Neural progenitor cell (in vitro differentiated cells): ENCODE measurements at regions not wholly inside any gene's neighbourhood (a gene's known extent, or its start where the extent isn't known, plus 50 kb on each side); places are given as distances from the start of the nearest gene placed in this dataset.

Experiments
- DNase-seq: peaks from one replicate; pipeline ENCODE4 v3.0.0-alpha.2; 2016; ENCODE audit warnings: low spot score
- H2AFZ ChIP-seq: fragments of 200-600 bp; sonication (generic); replicated peaks from 2 replicates; pipeline ENCODE4 v1.6.1; 2016; ENCODE audit warnings: antibody characterized with exemption
- H3F3A ChIP-seq: fragments of 200-600 bp; sonication (generic); 2 replicates; pipeline ENCODE4 v1.6.1; 2016; ENCODE audit warnings: antibody characterized with exemption, low read depth
- H3K27ac ChIP-seq: fragments of 200-600 bp; sonication (generic); 2 replicates; pipeline ENCODE4 v1.5.1; 2016; ENCODE audit warnings: mild to moderate bottlenecking
- H3K27me3 ChIP-seq: fragments of 200-600 bp; sonication (generic); 2 replicates; pipeline ENCODE4 v1.6.1; 2016; ENCODE audit warnings: mild to moderate bottlenecking, moderate library complexity
- H3K36me3 ChIP-seq: fragments of 200-600 bp; sonication (generic); 2 replicates; pipeline ENCODE4 v1.5.1; 2016
- H3K4me1 ChIP-seq: fragments of 200-600 bp; sonication (generic); 2 replicates; pipeline ENCODE4 v1.6.1; 2016; ENCODE audit warnings: mixed run types
- H3K4me2 ChIP-seq: fragments of 200-600 bp; sonication (generic); 2 replicates; pipeline ENCODE4 v1.6.1; 2016
- H3K4me3 ChIP-seq: fragments of 200-600 bp; sonication (generic); 2 replicates; pipeline ENCODE4 v1.5.1; 2016
- H3K79me2 ChIP-seq: fragments of 200-600 bp; sonication (generic); 2 replicates; pipeline ENCODE4 v1.6.1; 2016; ENCODE audit warnings: low read depth
- H3K9ac ChIP-seq: fragments of 200-600 bp; sonication (generic); 2 replicates; pipeline ENCODE4 v1.6.1; 2016
- H3K9me3 ChIP-seq: fragments of 200-600 bp; sonication (generic); 2 replicates; pipeline ENCODE4 v1.5.1; 2016; ENCODE audit warnings: low read depth
- H4K20me1 ChIP-seq: fragments of 200-600 bp; sonication (generic); 2 replicates; pipeline ENCODE4 v1.6.1; 2016; ENCODE audit warnings: low read depth
- H3K27ac Mint-ChIP-seq: 3 replicates; pipeline ENCODE4 v1.8.0; 2021; ENCODE audit warnings: mixed read lengths
- H3K27me3 Mint-ChIP-seq: 2 replicates; pipeline ENCODE4 v1.8.0; 2022; ENCODE audit warnings: low read depth, mild to moderate bottlenecking, inconsistent platforms, moderate library complexity, mixed read lengths; ENCODE audit not compliant: insufficient read depth
- H3K36me3 Mint-ChIP-seq: 3 replicates; pipeline ENCODE4 v1.8.0; 2021; ENCODE audit warnings: mixed read lengths
- H3K4me1 Mint-ChIP-seq: 3 replicates; pipeline ENCODE4 v1.8.0; 2021; ENCODE audit warnings: mixed read lengths
- H3K4me3 Mint-ChIP-seq: 3 replicates; pipeline ENCODE4 v1.8.0; 2021; ENCODE audit warnings: mild to moderate bottlenecking, moderate library complexity, mixed read lengths
- H3K9me3 Mint-ChIP-seq: 3 replicates; pipeline ENCODE4 v1.8.0; 2020; ENCODE audit warnings: mixed read lengths
- EZH2 ChIP-seq: fragments of 200-600 bp; sonication (generic); IDR thresholded peaks from 2 replicates; pipeline ENCODE4 v1.6.1; 2017; ENCODE audit warnings: antibody characterized with exemption, mild to moderate bottlenecking, moderate library complexity
- EZH2phosphoT487 ChIP-seq: fragments of 200-600 bp; sonication (generic); IDR thresholded peaks from 2 replicates; pipeline ENCODE4 v1.6.1; 2017; ENCODE audit warnings: antibody characterized with exemption
- TF ChIP-seq, protein P1 (sequence below): fragments of 200-600 bp; sonication (generic); IDR thresholded peaks from 2 replicates; pipeline ENCODE4 v1.5.1; 2017; ENCODE audit warnings: antibody characterized with exemption, mild to moderate bottlenecking

DNA sequence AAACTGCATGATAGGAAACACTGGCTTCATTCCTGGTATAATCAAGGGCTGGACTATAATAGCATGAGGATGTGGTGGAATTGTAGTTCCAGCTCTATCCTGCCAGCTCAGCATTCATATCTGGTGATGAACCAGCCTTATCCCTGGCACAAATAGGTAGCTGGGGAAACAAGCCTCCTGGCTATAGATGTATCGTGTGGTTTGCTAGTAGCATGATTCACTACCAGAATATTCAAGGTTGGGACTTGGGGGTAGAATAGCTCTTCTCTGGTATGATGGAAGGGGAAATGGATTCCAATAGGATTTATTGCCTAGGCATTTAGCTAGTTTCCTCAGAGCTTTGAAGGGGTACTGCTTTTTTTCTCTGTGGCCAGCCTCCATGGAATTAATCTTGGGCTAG is 532.8 kb downstream of the FBXO15 start:
- no peak overlapping the region for H3K4me3 Mint-ChIP-seq
- H3K36me3 Mint-ChIP-seq, result no peaks in the 10 kb centered on the region
- no peaks in the 10 kb centered on the region for H3K27me3 Mint-ChIP-seq
- no peak for DNase-seq
- no peak overlapping the region for H3K4me3 ChIP-seq
- no peak overlapping the region for H3K4me2 ChIP-seq
- no peaks in the 10 kb centered on the region for H3K4me1 ChIP-seq
- no peaks in the 10 kb centered on the region for H3K27me3 ChIP-seq
- no peaks in the 10 kb centered on the region for H3F3A ChIP-seq
- H3K4me1 Mint-ChIP-seq, result peaks cover 2% of the 10 kb centered on the region
- no peaks in the 10 kb centered on the region for H3K79me2 ChIP-seq
- no peak overlapping the region for H3K9ac ChIP-seq
- TF ChIP-seq, protein P1, sequence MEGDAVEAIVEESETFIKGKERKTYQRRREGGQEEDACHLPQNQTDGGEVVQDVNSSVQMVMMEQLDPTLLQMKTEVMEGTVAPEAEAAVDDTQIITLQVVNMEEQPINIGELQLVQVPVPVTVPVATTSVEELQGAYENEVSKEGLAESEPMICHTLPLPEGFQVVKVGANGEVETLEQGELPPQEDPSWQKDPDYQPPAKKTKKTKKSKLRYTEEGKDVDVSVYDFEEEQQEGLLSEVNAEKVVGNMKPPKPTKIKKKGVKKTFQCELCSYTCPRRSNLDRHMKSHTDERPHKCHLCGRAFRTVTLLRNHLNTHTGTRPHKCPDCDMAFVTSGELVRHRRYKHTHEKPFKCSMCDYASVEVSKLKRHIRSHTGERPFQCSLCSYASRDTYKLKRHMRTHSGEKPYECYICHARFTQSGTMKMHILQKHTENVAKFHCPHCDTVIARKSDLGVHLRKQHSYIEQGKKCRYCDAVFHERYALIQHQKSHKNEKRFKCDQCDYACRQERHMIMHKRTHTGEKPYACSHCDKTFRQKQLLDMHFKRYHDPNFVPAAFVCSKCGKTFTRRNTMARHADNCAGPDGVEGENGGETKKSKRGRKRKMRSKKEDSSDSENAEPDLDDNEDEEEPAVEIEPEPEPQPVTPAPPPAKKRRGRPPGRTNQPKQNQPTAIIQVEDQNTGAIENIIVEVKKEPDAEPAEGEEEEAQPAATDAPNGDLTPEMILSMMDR, result no peak
- TF ChIP-seq EZH2phosphoT487 (no peak), EZH2 (no peak)
- no peak overlapping the region for H2AFZ ChIP-seq
- no peaks in the 10 kb centered on the region for H3K9me3 ChIP-seq
- no peaks in the 10 kb centered on the region for H4K20me1 ChIP-seq
- H3K36me3 ChIP-seq, result no peaks in the 10 kb centered on the region
- H3K27ac Mint-ChIP-seq, result no peak overlapping the region
- no peaks in the 10 kb centered on the region for H3K9me3 Mint-ChIP-seq
- no peak overlapping the region for H3K27ac ChIP-seq

DNA sequence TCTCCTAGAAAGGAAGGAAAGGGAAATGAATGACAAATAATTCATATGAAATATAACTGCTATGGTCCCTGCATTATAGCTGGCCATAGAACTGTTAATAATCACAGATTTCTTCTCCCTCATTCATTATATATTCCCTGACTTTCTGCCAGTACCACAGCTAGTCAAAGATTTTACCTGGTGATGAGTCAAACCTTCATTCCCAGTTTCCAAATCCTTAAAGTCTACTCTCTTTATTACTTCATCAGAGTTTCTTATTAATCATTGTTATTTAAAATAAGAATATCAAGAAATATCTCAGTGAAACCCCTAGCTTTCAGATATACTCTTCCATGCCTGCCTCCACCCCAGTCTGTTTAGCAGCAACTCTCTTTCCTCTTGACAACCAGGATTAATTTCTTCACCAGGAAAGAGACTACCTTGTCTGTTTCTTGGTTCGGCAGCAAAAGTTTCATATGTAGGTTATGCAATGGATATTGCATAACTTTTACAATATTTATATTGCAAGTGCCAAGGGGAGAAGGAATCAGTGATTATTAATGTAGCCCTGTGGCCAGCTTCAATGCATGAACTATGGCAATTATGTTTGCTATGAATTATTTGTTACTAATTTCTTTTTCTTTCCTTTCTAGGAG is 533.8 kb downstream of the FBXO15 start:
- Mint-ChIP-seq H3K4me1 (no peaks in the 10 kb centered on the region), H3K27me3 (no peaks in the 10 kb centered on the region), H3K36me3 (no peaks in the 10 kb centered on the region), H3K9me3 (no peaks in the 10 kb centered on the region), H3K4me3 (no peak overlapping the region), H3K27ac (no peak overlapping the region)
- H2AFZ ChIP-seq, result no peak overlapping the region
- H3K9me3 ChIP-seq, result no peaks in the 10 kb centered on the region
- H3K27ac ChIP-seq, result no peak overlapping the region
- no peaks in the 10 kb centered on the region for H3K79me2 ChIP-seq
- DNase-seq, result no peak
- H3K36me3 ChIP-seq, result no peaks in the 10 kb centered on the region
- H3F3A ChIP-seq, result no peaks in the 10 kb centered on the region
- H4K20me1 ChIP-seq, result no peaks in the 10 kb centered on the region
- TF ChIP-seq, protein P1, result no peak
- no peak for TF ChIP-seq EZH2phosphoT487
- no peaks in the 10 kb centered on the region for H3K4me1 ChIP-seq
- no peak overlapping the region for H3K4me3 ChIP-seq
- H3K27me3 ChIP-seq, result no peaks in the 10 kb centered on the region
- H3K4me2 ChIP-seq, result no peak overlapping the region
- H3K9ac ChIP-seq, result no peak overlapping the region

DNA sequence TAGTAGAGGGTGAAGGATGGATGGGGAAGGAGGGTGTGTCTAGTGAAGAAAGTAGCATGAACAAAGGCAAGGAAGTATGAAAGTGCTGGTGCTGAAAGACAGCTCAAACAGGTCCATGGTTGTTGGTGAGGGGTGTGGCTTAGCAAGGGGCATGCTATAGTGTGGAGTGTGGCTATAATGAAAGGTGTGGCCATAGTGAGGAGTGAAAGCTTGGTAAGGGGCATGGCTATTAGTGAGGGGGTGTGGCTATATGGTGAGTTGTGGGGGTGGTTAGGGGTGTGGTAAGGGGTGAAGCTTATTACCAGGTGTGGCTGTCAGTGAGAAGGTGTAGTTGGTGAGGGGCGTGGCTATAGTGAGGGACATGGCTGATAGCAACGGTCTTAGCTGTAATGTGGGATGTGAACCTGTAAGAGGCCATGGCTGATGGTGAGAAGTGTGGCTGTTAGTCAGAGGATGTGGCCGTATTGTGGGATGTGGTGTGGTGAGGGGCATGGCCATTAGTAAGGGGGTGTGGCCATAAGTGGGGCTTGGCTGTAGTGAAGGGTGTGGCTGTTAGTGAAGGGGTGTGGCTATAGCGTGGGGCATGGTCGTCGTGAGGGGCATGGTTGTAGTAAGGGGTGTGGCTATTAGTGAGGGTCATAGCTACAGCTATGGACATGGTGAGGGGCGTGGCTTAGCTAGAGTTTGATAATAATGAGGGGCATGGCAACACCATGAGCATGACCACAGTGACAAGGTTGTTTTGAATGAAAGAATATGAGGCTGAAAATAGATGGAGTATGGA is 549.6 kb downstream of the FBXO15 start:
- Histone ChIP-seq H3F3A (no peaks in the 10 kb centered on the region), H3K27me3 (no peaks in the 10 kb centered on the region), H3K27ac (no peak overlapping the region), H3K9ac (no peak overlapping the region), H3K4me1 (no peaks in the 10 kb centered on the region), H3K4me3 (no peak overlapping the region), H3K4me2 (no peak overlapping the region), H3K36me3 (no peaks in the 10 kb centered on the region), H2AFZ (no peak overlapping the region), H3K79me2 (no peaks in the 10 kb centered on the region), H4K20me1 (no peaks in the 10 kb centered on the region), H3K9me3 (no peaks in the 10 kb centered on the region)
- H3K27ac Mint-ChIP-seq, result no peak overlapping the region
- no peaks in the 10 kb centered on the region for H3K9me3 Mint-ChIP-seq
- H3K4me3 Mint-ChIP-seq, result no peak overlapping the region
- H3K36me3 Mint-ChIP-seq, result no peaks in the 10 kb centered on the region
- H3K4me1 Mint-ChIP-seq, result no peaks in the 10 kb centered on the region
- DNase-seq, result no peak
- TF ChIP-seq EZH2 (no peak), EZH2phosphoT487 (no peak)
- TF ChIP-seq, protein P1, result no peak
- H3K27me3 Mint-ChIP-seq, result no peaks in the 10 kb centered on the region
